ENCODE measurements at regions not wholly inside any gene's neighbourhood (a gene's known extent, or its start where the extent isn't known, plus 50 kb on each side); places are given as distances from the start of the nearest gene placed in this dataset.

DNA sequence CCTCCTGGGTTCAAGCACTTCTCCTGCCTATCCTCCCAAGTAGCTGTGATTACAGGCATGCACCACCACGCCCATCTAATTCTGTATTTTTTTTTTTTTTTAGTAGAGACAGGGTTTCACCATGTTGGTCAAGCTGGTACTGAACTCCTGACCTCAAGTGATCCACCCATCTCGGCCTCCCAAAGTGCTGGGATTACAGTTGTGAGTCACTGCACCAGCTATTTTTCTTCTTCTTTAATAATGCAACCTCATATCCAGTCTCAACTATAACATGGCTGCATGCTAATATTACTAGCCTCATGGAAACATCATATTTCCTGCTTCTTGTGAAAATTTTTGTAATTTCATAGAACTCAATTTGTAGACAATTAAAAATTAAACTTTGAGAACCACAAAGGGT, 706.5 kb downstream of the KCTD8 start:
- no peaks in the 10 kb centered on the region for H3K4me1 ChIP-seq (ENCODE audit: insufficient read depth)
- Mint-ChIP-seq H3K4me3 (no peak overlapping the region), H3K9me3 (no peaks in the 10 kb centered on the region; the same call in 1 of the 3 replicates), H3K4me1 (no peaks in the 10 kb centered on the region), H3K27me3 (ENCODE audit: insufficient read depth, low read depth, poor library complexity) (no peaks in the 10 kb centered on the region), H3K27ac (no peak overlapping the region), H3K36me3 (ENCODE audit: low read depth) (no peaks in the 10 kb centered on the region)
- no peaks in the 10 kb centered on the region for H3K27me3 ChIP-seq (ENCODE audit: insufficient read depth)
- no peaks in the 10 kb centered on the region for H3F3A ChIP-seq (replicated peaks; ENCODE audit: low read depth)
- H3K27ac ChIP-seq (ENCODE audit: low read depth): no peak overlapping the region
- no peak for ATAC-seq
- H3K36me3 ChIP-seq (ENCODE audit: insufficient read depth): no peaks in the 10 kb centered on the region
- TF ChIP-seq EZH2 (IDR thresholded peaks at IDR 0.05; ENCODE audit: low read depth, unreplicated experiment): no peak
- TF ChIP-seq, protein P1, sequence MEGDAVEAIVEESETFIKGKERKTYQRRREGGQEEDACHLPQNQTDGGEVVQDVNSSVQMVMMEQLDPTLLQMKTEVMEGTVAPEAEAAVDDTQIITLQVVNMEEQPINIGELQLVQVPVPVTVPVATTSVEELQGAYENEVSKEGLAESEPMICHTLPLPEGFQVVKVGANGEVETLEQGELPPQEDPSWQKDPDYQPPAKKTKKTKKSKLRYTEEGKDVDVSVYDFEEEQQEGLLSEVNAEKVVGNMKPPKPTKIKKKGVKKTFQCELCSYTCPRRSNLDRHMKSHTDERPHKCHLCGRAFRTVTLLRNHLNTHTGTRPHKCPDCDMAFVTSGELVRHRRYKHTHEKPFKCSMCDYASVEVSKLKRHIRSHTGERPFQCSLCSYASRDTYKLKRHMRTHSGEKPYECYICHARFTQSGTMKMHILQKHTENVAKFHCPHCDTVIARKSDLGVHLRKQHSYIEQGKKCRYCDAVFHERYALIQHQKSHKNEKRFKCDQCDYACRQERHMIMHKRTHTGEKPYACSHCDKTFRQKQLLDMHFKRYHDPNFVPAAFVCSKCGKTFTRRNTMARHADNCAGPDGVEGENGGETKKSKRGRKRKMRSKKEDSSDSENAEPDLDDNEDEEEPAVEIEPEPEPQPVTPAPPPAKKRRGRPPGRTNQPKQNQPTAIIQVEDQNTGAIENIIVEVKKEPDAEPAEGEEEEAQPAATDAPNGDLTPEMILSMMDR (conservative IDR thresholded peaks at IDR 0.05; ENCODE audit: low read depth in 2 of 2): no peak
- TF ChIP-seq STAT1 (IDR thresholded peaks at IDR 0.05; ENCODE audit: unreplicated experiment): no peak
- TF ChIP-seq, protein P2, sequence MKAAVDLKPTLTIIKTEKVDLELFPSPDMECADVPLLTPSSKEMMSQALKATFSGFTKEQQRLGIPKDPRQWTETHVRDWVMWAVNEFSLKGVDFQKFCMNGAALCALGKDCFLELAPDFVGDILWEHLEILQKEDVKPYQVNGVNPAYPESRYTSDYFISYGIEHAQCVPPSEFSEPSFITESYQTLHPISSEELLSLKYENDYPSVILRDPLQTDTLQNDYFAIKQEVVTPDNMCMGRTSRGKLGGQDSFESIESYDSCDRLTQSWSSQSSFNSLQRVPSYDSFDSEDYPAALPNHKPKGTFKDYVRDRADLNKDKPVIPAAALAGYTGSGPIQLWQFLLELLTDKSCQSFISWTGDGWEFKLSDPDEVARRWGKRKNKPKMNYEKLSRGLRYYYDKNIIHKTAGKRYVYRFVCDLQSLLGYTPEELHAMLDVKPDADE (IDR thresholded peaks at IDR 0.05): no peak
- TF ChIP-seq ZNF331 (CRISPR knock-in tag; IDR thresholded peaks at IDR 0.05; ENCODE audit: low read depth): no peak
- TF ChIP-seq EZH2phosphoT487 (IDR thresholded peaks at IDR 0.05; ENCODE audit: unreplicated experiment): no peak
- no peak for TF ChIP-seq JUNB (IDR thresholded peaks at IDR 0.05; ENCODE audit: unreplicated experiment)
- TF ChIP-seq CREB1 (CRISPR knock-in tag; IDR thresholded peaks at IDR 0.05; ENCODE audit: low read depth): no peak
- TF ChIP-seq, protein P3, sequence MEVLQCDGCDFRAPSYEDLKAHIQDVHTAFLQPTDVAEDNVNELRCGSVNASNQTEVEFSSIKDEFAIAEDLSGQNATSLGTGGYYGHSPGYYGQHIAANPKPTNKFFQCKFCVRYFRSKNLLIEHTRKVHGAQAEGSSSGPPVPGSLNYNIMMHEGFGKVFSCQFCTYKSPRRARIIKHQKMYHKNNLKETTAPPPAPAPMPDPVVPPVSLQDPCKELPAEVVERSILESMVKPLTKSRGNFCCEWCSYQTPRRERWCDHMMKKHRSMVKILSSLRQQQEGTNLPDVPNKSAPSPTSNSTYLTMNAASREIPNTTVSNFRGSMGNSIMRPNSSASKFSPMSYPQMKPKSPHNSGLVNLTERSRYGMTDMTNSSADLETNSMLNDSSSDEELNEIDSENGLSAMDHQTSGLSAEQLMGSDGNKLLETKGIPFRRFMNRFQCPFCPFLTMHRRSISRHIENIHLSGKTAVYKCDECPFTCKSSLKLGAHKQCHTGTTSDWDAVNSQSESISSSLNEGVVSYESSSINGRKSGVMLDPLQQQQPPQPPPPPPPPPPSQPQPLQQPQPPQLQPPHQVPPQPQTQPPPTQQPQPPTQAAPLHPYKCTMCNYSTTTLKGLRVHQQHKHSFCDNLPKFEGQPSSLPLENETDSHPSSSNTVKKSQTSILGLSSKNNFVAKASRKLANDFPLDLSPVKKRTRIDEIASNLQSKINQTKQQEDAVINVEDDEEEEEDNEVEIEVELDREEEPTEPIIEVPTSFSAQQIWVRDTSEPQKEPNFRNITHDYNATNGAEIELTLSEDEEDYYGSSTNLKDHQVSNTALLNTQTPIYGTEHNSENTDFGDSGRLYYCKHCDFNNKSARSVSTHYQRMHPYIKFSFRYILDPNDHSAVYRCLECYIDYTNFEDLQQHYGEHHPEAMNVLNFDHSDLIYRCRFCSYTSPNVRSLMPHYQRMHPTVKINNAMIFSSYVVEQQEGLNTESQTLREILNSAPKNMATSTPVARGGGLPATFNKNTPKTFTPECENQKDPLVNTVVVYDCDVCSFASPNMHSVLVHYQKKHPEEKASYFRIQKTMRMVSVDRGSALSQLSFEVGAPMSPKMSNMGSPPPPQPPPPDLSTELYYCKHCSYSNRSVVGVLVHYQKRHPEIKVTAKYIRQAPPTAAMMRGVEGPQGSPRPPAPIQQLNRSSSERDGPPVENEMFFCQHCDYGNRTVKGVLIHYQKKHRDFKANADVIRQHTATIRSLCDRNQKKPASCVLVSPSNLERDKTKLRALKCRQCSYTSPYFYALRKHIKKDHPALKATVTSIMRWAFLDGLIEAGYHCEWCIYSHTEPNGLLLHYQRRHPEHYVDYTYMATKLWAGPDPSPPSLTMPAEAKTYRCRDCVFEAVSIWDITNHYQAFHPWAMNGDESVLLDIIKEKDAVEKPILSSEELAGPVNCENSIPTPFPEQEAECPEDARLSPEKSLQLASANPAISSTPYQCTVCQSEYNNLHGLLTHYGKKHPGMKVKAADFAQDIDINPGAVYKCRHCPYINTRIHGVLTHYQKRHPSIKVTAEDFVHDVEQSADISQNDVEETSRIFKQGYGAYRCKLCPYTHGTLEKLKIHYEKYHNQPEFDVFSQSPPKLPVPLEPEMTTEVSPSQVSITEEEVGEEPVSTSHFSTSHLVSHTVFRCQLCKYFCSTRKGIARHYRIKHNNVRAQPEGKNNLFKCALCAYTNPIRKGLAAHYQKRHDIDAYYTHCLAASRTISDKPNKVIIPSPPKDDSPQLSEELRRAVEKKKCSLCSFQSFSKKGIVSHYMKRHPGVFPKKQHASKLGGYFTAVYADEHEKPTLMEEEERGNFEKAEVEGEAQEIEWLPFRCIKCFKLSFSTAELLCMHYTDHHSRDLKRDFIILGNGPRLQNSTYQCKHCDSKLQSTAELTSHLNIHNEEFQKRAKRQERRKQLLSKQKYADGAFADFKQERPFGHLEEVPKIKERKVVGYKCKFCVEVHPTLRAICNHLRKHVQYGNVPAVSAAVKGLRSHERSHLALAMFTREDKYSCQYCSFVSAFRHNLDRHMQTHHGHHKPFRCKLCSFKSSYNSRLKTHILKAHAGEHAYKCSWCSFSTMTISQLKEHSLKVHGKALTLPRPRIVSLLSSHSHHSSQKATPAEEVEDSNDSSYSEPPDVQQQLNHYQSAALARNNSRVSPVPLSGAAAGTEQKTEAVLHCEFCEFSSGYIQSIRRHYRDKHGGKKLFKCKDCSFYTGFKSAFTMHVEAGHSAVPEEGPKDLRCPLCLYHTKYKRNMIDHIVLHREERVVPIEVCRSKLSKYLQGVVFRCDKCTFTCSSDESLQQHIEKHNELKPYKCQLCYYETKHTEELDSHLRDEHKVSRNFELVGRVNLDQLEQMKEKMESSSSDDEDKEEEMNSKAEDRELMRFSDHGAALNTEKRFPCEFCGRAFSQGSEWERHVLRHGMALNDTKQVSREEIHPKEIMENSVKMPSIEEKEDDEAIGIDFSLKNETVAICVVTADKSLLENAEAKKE (CRISPR knock-in tag; IDR thresholded peaks at IDR 0.05): no peak
- H3K4me3 ChIP-seq: no peak overlapping the region
- H3K79me2 ChIP-seq (replicated peaks; ENCODE audit: insufficient read depth): no peaks in the 10 kb centered on the region
- 0 out of 2 replicates have a peak, but pooled peaks cover 2% of the 10 kb centered on the region for H3K9me2 ChIP-seq (ENCODE audit: insufficient read depth)
- no peaks in the 10 kb centered on the region for H4K20me1 ChIP-seq (replicated peaks; ENCODE audit: insufficient read depth)
- H3K4me2 ChIP-seq: no peak overlapping the region
- DNase-seq (ENCODE audit: low spot score): no peak
- no peak overlapping the region for H2AFZ ChIP-seq

Data from GM23338 (cell line).